Subcutaneous abdominal adipose tissue (tissue), 5 donors: ENCODE measurements at regions not wholly inside any gene's neighbourhood (a gene's known extent, or its start where the extent isn't known, plus 50 kb on each side); places are given as distances from the start of the nearest gene placed in this dataset.

Source experiments
- H3K27ac ChIP-seq: one replicate; pipeline ENCODE4 v1.7.0; 2013; ENCODE audit warnings: low read depth, mild to moderate bottlenecking, inconsistent platforms, low read length, moderate library complexity
- H3K27me3 ChIP-seq, 5 donors: one replicate each; pipeline ENCODE4 v1.7.0; 2013; ENCODE audit warnings: low read length in 5 of 5, inconsistent platforms in 1 of 5; ENCODE audit not compliant: control insufficient read depth in 5 of 5, insufficient read depth in 4 of 5
- H3K36me3 ChIP-seq, 5 donors: one replicate each; pipeline ENCODE4 v1.7.0; 2013; ENCODE audit warnings: low read length in 5 of 5; ENCODE audit not compliant: control insufficient read depth in 5 of 5, insufficient read depth in 5 of 5
- H3K4me1 ChIP-seq, 5 donors: one replicate each; pipeline ENCODE4 v1.7.0; 2013; ENCODE audit warnings: low read length in 5 of 5, mild to moderate bottlenecking in 3 of 5, moderate library complexity in 1 of 5; ENCODE audit not compliant: control insufficient read depth in 5 of 5, insufficient read depth in 5 of 5
- H3K4me3 ChIP-seq, 5 donors: one replicate each; pipeline ENCODE4 v1.7.0; 2013; ENCODE audit warnings: low read length in 5 of 5, low read depth in 1 of 5
- H3K9ac ChIP-seq, 5 donors: one replicate each; pipeline ENCODE4 v1.7.0; 2013; ENCODE audit warnings: low read length in 5 of 5, mild to moderate bottlenecking in 4 of 5, moderate library complexity in 3 of 5
- H3K9me3 ChIP-seq, 5 donors: one replicate each; pipeline ENCODE4 v1.7.0; 2013; ENCODE audit warnings: low read length in 5 of 5; ENCODE audit not compliant: control insufficient read depth in 5 of 5
- donor health status: healthy.
- donor health status: healthy.
- donor health status: healthy.
- donor health status: healthy.
- donor health status: healthy.

DNA sequence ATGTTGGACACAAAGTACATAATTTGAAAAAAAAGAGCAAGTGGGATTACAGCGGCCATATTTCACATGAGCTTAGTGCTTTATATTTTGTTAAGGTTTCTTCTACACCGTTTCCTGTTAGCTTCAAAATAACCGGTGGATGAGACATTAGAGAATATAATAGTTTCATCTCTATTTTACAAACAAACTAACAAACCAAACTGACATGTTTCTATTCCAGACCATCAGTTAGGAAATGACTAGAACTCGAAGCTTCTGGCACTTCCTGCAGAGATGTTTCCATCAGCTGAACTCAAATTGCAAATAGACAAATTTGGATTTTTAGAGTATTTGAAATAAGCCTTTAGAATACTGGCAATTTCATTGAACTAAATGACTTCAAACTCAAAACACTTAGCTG is 86.5 kb downstream of the MTRR start:
- no peaks in the 10 kb centered on the region for H3K36me3 ChIP-seq
- peaks cover 0 to 3% (median 0%) of the 10 kb centered on the region in 5 donors for H3K27me3 ChIP-seq
- no peak overlapping the region for H3K4me3 ChIP-seq
- no peak overlapping the region for H3K9ac ChIP-seq
- H3K27ac ChIP-seq, result no peak overlapping the region
- peaks cover 0 to 3% (median 0%) of the 10 kb centered on the region in 5 donors for H3K9me3 ChIP-seq
- no peaks in the 10 kb centered on the region for H3K4me1 ChIP-seq

DNA sequence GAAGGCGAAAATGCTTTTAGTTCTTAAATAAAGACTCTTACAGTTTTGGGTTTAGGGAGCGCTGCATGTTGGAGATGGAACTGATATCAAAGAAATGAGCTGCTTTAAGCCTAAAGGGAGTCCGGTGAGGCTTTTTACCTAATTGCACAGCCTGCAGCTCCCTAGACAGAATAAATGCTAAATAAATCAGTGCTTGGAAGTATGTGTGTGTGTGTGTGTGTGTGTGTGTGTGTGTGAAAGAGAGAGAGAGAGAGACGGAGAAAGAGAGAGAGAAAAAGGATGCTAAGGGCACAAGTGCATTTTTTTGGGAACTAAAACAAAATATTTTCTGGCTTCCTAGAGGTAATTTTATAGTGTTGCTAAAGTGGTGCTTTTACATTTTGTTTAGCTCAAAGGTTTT is 88.4 kb downstream of the MTRR start:
- no peaks in the 10 kb centered on the region for H3K36me3 ChIP-seq
- H3K4me1 ChIP-seq, result no peaks in the 10 kb centered on the region
- H3K9ac ChIP-seq, result no peak overlapping the region
- no peaks in the 10 kb centered on the region for H3K9me3 ChIP-seq
- no peak overlapping the region for H3K4me3 ChIP-seq
- no peak overlapping the region for H3K27ac ChIP-seq
- H3K27me3 ChIP-seq, result no peaks in the 10 kb centered on the region

DNA sequence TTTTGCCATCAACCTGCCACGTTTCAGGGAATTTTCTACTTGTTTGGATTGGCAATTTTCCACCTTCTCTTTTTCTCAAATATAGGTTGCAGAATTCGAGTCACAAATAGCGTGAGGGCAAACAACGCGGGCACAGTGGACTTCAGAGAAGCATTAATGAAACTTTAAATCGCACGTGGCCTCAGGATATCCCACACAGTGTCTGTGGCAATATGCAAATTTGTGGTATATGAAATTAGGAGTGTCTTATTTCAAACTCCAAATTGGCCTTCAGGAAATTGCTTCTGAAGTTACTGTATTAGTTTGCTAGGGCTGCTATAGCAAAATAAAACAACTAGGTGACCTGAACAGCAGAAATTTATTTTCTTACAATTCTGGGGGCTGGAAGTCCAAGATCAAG is 91.2 kb downstream of the MTRR start:
- Histone ChIP-seq H3K9me3 (no peaks in the 10 kb centered on the region), H3K27ac (no peak overlapping the region), H3K4me1 (no peaks in the 10 kb centered on the region), H3K27me3 (no peaks in the 10 kb centered on the region), H3K36me3 (no peaks in the 10 kb centered on the region), H3K4me3 (no peak overlapping the region), H3K9ac (no peak overlapping the region)

DNA sequence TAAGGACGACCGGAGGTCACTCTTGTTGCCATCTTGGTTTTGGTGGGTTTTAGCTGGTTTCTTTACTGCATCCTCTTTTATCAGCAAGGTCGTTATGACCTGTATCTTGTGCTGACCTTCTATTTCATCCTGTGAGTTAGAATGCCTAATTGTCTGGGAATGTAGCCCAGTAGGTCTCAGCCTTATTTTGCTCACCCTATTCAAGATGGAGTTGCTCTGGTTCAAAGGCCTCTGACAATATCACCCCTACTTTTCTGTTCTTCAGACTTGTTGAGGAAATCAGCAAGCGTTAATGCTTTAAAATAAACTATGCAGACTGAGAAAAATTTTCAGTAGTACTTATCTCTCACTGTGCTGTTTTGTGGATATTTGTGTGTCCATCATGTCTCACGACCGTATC is 92.6 kb downstream of the MTRR start:
- Histone ChIP-seq H3K9ac (no peak overlapping the region), H3K4me1 (no peaks in the 10 kb centered on the region), H3K9me3 (no peaks in the 10 kb centered on the region)

DNA sequence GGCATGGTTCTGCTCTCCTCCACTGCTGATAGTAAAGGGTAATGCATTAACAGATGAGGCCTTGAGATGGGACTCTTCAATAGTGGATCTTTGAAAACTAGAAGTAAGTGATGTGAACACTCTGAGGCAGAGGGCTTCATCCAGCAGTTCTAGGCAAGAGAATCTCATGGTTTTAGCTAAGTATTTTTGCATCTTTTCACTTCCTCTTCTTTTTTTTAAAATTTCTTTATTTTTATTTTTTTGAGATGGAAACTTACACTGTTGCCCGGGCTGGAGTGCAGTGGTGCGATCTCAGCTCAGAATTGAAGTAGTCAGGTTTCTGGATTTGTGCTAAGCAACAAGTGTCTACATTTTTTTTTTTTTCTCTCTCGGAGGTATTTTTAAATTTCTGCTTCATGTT is 101.9 kb downstream of the MTRR start:
- Histone ChIP-seq H3K36me3 (no peaks in the 10 kb centered on the region), H3K4me1 (no peaks in the 10 kb centered on the region), H3K4me3 (no peak overlapping the region), H3K9ac (no peak overlapping the region), H3K27ac (no peak overlapping the region), H3K27me3 (no peaks in the 10 kb centered on the region), H3K9me3 (no peaks in the 10 kb centered on the region)

More for the DNA sequence above, 92.6 kb downstream of the MTRR start:
- Histone ChIP-seq H3K4me3 (no peak overlapping the region), H3K27ac (no peak overlapping the region), H3K27me3 (no peaks in the 10 kb centered on the region), H3K36me3 (no peaks in the 10 kb centered on the region)

DNA sequence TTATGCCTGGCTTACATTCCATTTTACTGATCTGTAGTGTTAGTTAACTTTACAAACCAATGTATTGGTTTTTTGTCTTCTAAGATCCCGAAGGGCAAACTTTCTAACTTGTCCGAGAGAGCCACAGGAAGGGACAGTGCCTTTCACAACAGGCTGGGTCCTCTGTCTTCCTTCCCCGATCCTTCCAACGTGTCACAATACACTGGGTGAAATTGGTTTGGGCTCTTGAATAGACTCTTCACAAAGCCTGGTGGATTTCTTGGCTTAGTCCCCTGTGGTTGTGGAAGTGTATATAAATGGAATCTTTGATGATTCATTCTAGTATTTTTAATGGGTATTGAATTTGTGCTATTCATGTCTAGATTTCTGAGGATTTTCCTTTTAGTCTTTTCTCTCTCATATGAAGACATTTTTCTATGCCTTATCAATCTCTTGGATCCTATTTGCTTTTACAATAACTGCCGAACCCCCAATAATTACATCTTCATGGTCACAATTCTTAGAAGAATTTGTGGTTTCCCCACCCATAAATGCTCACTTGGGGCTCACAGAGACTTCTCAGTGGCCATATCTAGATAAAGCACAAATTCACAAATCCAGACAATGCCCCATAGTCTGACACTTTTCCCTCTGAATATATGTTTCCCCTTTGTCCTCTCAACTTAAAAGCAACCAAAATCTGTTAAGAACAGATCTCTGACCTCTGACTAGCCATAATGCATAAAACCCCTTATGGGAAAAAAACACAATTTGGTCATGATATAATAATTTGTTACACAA is 107.7 kb downstream of the MTRR start:
- Histone ChIP-seq H3K36me3 (no peaks in the 10 kb centered on the region), H3K4me3 (no peak overlapping the region), H3K4me1 (no peaks in the 10 kb centered on the region), H3K27ac (no peak overlapping the region), H3K27me3 (no peaks in the 10 kb centered on the region), H3K9me3 (no peaks in the 10 kb centered on the region), H3K9ac (no peak overlapping the region)

DNA sequence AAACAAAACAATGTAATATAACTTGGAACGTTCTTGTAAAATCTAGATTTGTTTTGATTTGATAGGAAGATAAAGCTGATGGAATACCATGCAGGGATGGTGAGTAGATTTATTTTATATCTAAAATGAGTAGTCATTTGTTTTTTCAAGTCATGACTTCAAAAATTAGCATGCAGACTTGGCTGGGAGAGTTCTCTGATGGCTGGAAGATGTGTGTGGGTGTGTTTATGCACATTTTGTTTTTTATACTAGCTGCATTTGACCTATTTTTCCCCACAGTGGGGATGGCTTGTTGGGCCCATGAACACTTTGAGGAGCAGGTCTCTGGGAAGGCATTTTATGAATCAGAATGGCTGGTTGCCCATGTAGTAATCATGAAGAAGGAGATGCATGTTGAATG is 109.2 kb downstream of the MTRR start:
- H3K9ac ChIP-seq, result no peak overlapping the region
- H3K27ac ChIP-seq, result no peak overlapping the region
- H3K36me3 ChIP-seq, result no peaks in the 10 kb centered on the region
- no peaks in the 10 kb centered on the region for H3K4me1 ChIP-seq
- no peaks in the 10 kb centered on the region for H3K9me3 ChIP-seq
- no peaks in the 10 kb centered on the region for H3K27me3 ChIP-seq
- no peak overlapping the region for H3K4me3 ChIP-seq

DNA sequence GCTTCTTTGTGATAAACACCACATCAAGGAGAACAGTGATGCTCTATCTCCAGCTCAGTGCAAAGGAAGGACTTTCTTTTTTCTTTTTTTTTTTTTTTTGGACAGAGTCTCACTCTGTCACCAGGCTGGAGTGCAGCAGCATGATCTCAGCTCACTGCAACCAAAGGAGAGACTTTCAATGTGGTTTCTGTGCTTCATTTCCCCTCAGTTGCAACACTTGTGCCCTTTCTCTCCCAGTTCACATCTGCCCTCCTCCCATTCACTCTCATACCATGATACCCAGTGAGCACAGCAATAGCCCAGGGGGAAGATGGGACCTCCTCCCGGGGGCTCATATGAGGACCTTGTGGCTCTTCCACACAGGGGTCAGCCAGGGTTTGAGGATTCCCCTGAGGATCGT is 110.0 kb downstream of the MTRR start:
- H3K36me3 ChIP-seq, result no peaks in the 10 kb centered on the region
- no peaks in the 10 kb centered on the region for H3K27me3 ChIP-seq
- H3K4me3 ChIP-seq, result no peak overlapping the region
- no peak overlapping the region for H3K27ac ChIP-seq
- no peaks in the 10 kb centered on the region for H3K4me1 ChIP-seq
- no peaks in the 10 kb centered on the region for H3K9me3 ChIP-seq
- H3K9ac ChIP-seq, result no peak overlapping the region

DNA sequence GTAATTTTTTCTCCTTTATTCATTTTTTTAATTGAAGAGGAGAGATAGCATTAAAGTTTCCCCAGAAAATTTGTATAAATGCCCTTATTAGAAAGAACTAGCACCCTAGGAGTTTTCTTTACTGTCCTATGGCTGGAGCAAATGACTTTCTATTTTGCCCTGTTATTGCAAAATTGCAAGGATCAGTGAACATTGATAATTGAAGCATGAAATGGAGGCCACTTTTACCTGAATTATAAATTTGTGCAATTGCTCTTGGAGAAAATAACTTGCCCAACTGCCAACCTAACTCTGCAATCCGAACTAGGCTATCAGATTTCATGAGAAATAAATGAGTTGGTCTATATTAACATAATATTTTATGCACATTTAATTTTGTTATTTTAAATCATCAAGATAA is 111.9 kb downstream of the MTRR start:
- no peaks in the 10 kb centered on the region for H3K4me1 ChIP-seq
- no peaks in the 10 kb centered on the region for H3K9me3 ChIP-seq
- no peak overlapping the region for H3K27ac ChIP-seq
- H3K4me3 ChIP-seq, result no peak overlapping the region
- no peaks in the 10 kb centered on the region for H3K27me3 ChIP-seq
- H3K9ac ChIP-seq, result no peak overlapping the region
- no peaks in the 10 kb centered on the region for H3K36me3 ChIP-seq

DNA sequence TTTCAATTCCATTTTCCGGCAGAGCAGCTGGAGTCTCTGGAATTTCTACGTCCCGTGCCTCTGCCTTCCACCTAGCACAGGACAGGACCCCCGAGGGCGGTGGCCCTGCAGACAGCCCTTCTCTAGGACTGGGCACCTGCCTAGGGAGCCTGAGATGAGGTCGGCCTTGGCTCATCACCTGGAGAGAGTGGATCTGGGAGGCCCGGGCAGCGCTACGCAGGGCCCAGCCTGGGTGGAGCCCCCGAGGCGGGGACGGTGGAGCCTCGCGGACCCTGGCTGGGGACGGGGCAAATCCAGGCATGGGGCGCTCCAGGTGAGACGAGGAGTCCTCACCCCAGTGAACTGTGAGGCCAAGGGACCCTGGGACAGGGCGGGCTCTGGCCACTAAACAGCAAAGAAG is 114.5 kb downstream of the MTRR start:
- no peak overlapping the region for H3K27ac ChIP-seq
- H3K36me3 ChIP-seq, result no peaks in the 10 kb centered on the region
- H3K9ac ChIP-seq, result no peak overlapping the region
- H3K4me3 ChIP-seq, result no peak overlapping the region
- H3K9me3 ChIP-seq, result no peaks in the 10 kb centered on the region
- H3K27me3 ChIP-seq, result no peaks in the 10 kb centered on the region
- H3K4me1 ChIP-seq, result no peaks in the 10 kb centered on the region
